HG02588 (cell line): ENCODE measurements at regions not wholly inside any gene's neighbourhood (a gene's known extent, or its start where the extent isn't known, plus 50 kb on each side); places are given as distances from the start of the nearest gene placed in this dataset.
"Not testable (repeated sequence)": the region's sequence is repeated elsewhere in the genome, so short reads cannot be mapped to it uniquely, and the experiment has no call there.

Source experiments
- ATAC-seq: cut with Tn5 transposase; IDR thresholded peaks from one replicate; pipeline ENCODE4 v1.9.1; 2021; ENCODE audit warnings: mild to moderate bottlenecking, moderate library complexity; ENCODE audit not compliant: unreplicated experiment

DNA sequence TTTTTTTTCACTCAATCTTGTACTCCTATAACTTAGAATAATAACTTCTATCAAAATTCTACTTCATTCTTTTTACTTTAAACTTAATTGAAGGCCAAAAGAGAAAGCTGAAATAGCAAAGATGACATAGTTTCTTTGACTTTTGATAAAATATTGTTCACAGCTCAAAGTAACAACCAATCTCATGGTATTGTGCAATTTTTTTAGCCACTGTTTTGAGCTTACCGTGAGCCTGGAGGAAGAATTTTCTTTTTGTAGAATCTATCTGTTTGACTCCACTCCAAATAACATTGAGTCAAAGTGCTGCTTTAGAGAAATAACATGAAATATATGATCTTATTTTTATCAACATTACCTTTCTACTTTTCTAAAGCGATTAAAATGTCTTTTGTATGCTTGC is 903.9 kb upstream of the FOXG1 start:
- ATAC-seq: no peak

GRCh38 chr14:27863166-27863565 is 903.4 kb upstream of the FOXG1 start:
- no peak for ATAC-seq

- no peak for ATAC-seq
Observed at GRCh38 chr14:27881063-27881462, 885.5 kb upstream of the FOXG1 start.

- no peak for ATAC-seq
Observed at GRCh38 chr14:27881646-27882045, 884.9 kb upstream of the FOXG1 start.

GRCh38 chr14:27886256-27886655 is 880.3 kb upstream of the FOXG1 start:
- ATAC-seq: no peak

GRCh38 chr14:27890259-27890658 is 876.3 kb upstream of the FOXG1 start:
- no peak for ATAC-seq

DNA sequence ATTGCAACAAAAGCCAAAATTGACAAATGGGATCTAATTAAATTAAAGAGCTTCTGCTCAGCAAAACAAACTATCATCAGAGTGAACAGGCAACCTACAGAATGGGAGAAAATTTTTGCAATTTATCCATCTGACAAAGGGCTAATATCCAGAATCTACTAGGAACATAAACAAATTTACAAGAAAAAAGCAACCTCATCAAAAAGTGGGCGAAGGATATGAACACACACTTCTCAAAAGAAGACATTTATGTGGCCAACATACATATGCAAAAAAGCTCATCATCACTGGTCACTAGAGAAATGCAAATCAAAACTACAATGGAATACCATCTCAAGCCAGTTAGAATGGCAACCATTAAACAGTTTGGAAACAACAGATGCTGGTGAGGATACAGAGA is 858.1 kb upstream of the FOXG1 start:
- ATAC-seq: not testable (repeated sequence)

- ATAC-seq: no peak
Observed at GRCh38 chr14:27916326-27916725, 850.3 kb upstream of the FOXG1 start.

GRCh38 chr14:27917896-27918295 is 848.7 kb upstream of the FOXG1 start:
- ATAC-seq: no peak

GRCh38 chr14:27927519-27927918 is 839.1 kb upstream of the FOXG1 start:
- no peak for ATAC-seq

DNA sequence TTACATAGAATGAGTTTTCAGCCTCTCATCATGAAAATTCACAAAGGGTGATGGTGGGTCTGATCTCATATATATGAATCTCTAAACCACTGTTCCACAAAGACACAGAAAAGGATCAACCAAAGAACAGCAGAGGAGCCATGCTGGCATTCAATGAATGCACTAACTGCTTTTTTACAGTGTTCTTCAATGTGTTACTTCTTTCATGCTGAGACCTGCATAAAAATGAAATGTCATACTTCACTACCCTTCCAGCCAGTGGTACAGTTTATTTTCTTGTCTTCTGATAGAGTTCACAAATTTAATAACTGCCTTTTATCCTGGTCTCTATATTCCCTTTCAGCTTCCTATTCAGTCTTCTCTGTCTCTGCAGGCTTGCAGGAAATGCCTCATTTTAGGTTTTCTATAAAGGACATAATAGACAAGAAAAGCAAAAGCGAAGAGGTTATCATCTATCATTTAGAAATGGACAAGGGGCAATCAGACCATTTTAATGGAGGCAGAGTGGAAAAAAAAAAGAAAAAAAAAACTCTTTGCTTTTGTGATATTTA is 836.7 kb upstream of the FOXG1 start:
- no peak for ATAC-seq

GRCh38 chr14:27938392-27938791 is 828.2 kb upstream of the FOXG1 start:
- no peak for ATAC-seq

DNA sequence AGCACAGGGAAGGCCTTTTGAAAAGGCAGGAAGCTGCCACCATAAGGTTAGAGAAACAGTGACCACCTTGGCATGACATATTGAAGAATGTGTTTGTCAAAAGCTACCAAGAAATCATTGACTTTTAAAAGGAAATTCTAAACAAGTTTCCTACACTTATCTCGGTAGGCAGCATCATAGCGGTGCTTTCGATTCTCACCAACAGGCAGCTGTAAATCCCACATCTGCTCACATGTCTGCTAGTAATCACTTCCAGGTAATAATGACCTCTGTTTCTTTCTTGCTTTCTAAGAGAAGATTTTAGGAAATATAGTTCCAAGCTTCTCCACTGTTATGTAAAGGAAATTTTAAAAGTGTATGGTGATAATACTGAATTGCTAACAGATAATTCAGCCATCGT is 821.1 kb upstream of the FOXG1 start:
- ATAC-seq: no peak

- no peak for ATAC-seq
Observed at GRCh38 chr14:27958757-27959156, 807.8 kb upstream of the FOXG1 start.

- no peak for ATAC-seq
Observed at GRCh38 chr14:27995691-27996090, 770.9 kb upstream of the FOXG1 start.

- ATAC-seq: no peak
Observed at GRCh38 chr14:28001002-28001401, 765.6 kb upstream of the FOXG1 start.

DNA sequence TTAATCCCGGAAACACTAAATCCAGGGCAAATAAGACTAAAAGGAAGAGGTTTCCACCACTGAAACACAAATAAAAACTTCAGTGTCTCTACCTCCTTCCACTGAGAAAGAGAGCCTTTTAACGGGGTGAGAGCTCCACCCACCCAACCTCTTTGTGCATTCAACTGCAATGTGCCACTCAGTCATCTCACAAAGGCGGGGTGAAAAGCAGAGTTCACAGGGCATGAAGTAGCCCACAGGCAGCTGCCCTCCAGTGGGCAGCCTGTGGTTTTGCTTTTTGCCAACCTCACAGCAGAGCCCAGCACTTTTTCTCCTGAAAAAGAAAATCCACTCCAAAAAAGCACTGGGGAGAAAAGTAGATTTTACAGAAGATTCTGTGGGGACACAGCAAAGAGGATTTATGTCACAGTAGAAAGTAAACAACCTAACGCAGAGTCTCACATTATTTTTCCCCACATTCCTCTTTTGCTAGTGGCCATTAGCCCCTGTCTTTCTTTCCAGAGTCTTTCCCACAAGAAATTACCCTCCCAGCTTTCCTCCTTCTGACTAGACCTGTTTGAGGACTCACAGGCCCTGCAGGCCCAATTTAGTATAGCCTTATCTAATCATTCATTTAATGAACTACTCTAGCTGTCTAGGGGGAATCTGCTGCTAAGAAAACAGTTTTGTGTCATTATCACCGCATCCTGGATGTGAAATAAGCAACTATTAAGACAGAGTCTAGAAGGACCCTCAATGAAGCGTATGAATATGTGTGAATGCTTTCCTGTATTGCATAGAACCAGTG is 753.8 kb upstream of the FOXG1 start:
- ATAC-seq: no peak

DNA sequence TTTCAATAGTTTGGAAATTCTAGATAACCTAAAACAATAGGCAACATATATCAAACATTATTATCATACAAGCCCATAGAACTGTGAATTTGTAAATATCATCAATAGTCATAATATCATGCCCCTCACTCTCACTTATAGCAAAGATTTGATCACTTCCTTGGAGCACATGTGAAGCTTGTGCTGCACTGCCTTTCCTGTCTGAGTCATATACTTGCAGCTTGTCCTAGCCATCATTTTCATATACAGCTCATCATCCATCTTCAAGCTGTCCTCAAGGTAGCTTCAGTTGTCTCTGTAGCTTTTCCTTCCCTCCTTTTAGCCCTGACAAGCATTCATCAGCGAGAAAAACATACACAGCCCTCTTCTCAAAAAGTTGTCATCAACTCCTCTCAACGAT is 746.5 kb upstream of the FOXG1 start:
- no peak for ATAC-seq

GRCh38 chr14:28023853-28024252 is 742.7 kb upstream of the FOXG1 start:
- ATAC-seq: no peak

GRCh38 chr14:28052251-28052650 is 714.3 kb upstream of the FOXG1 start:
- no peak for ATAC-seq

- ATAC-seq: no peak
Observed at GRCh38 chr14:28055008-28055407, 711.6 kb upstream of the FOXG1 start.

- ATAC-seq: no peak
Observed at GRCh38 chr14:28057359-28058296, 709.0 kb upstream of the FOXG1 start.
